CD4-positive, alpha-beta T cell treated with Interleukin-10 for 1 hour (primary cell): ENCODE measurements at regions not wholly inside any gene's neighbourhood (a gene's known extent, or its start where the extent isn't known, plus 50 kb on each side); places are given as distances from the start of the nearest gene placed in this dataset.
"Not testable (repeated sequence)": the region's sequence is repeated elsewhere in the genome, so short reads cannot be mapped to it uniquely, and the experiment has no call there.

Experiments
- DNase-seq: peaks from one replicate; pipeline ENCODE4 v3.0.0-alpha.2; 2020

GRCh38 chr1:30660241-30660640 lies 63.1 kb downstream of the MATN1 start:
- no peak for DNase-seq

- no peak for DNase-seq
Observed at GRCh38 chr1:30659702-30660101, 63.7 kb downstream of the MATN1 start.

- not testable (repeated sequence) for DNase-seq
Observed at GRCh38 chr1:30658375-30658774, 65.0 kb downstream of the MATN1 start.

GRCh38 chr1:30658014-30658336 lies 65.4 kb downstream of the MATN1 start:
- DNase-seq, result no peak

- no peak for DNase-seq
Observed at GRCh38 chr1:30657131-30658013, 66.0 kb downstream of the MATN1 start.

GRCh38 chr1:30656171-30656940 lies 67.0 kb downstream of the MATN1 start:
- no peak for DNase-seq

- DNase-seq, result no peak
Observed at GRCh38 chr1:30655672-30656071, 67.7 kb downstream of the MATN1 start.

GRCh38 chr1:30654188-30654587 lies 69.2 kb downstream of the MATN1 start:
- DNase-seq, result no peak

- DNase-seq, result no peak
Observed at GRCh38 chr1:30652152-30652841, 71.1 kb downstream of the MATN1 start.

GRCh38 chr1:30651395-30651794 lies 72.0 kb downstream of the MATN1 start:
- not testable (repeated sequence) for DNase-seq

GRCh38 chr1:30650968-30651320 lies 72.4 kb downstream of the MATN1 start:
- DNase-seq, result no peak

GRCh38 chr1:30650038-30650967 lies 73.1 kb downstream of the MATN1 start:
- DNase-seq, result no peak

- no peak for DNase-seq
Observed at GRCh38 chr1:30649321-30649991, 73.9 kb downstream of the MATN1 start.

GRCh38 chr1:30648408-30649000 lies 74.9 kb downstream of the MATN1 start:
- no peak for DNase-seq

- no peak for DNase-seq
Observed at GRCh38 chr1:30645807-30646206, 77.6 kb downstream of the MATN1 start.

- DNase-seq, result no peak
Observed at GRCh38 chr1:30642391-30643120, 80.8 kb downstream of the MATN1 start.

- DNase-seq, result no peak
Observed at GRCh38 chr1:30641572-30642353, 81.6 kb downstream of the MATN1 start.

GRCh38 chr1:30639881-30640452 lies 83.4 kb downstream of the MATN1 start:
- DNase-seq, result no peak

- DNase-seq, result no peak
Observed at GRCh38 chr1:30638811-30639210, 84.6 kb downstream of the MATN1 start.

- DNase-seq, result no peak
Observed at GRCh38 chr1:30638086-30638485, 85.3 kb downstream of the MATN1 start.
